ENCODE measurements at regions not wholly inside any gene's neighbourhood (a gene's known extent, or its start where the extent isn't known, plus 50 kb on each side); places are given as distances from the start of the nearest gene placed in this dataset.

DNA sequence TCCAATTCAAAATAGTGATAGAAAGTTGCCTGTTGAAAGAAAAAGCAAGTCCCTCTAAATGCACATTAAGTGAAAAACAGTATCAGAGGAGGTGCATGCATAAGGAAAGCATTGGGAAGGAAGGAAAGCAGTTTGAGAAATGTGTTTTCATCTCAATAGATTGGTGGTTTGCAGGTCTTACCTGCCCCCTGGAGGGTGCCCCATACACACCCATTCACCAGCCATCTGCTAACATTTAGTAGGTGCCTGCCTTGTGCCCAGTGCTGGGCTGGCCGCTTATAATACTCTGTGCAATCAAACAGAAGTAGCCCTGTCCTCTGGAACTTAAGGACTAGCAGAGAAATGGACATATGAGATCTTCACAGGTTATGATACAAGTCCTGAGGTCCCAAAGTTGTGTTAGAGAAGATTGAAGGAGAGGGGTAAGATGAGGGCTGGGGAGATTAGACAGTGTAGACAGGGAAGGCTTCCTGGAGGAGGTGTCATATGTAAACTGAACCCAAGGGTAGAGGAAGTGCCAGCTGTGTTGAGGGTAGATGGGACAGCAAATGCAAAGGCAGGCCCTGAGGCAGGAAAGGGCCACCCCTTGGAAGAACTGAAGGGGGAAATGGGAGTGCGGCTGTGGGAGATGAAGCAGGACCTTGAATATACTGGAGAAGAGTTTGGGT, 184.2 kb downstream of the MN1 start:
- Histone ChIP-seq H3K9me3 (ENCODE audit: control extremely low read depth in 1 of 3, control insufficient read depth in 2 of 3, insufficient read depth in 1 of 3, low read length in 2 of 3) (peaks cover 0 to 3% (median 0%) of the 10 kb centered on the region in 3 donors), H3K4me1 (ENCODE audit: control insufficient read depth in 2 of 2, insufficient read depth in 2 of 2, low read length in 2 of 2) (no peaks in the 10 kb centered on the region), H3K79me2 (ENCODE audit: control insufficient read depth, insufficient read depth, low read length) (no peaks in the 10 kb centered on the region), H3K9ac (ENCODE audit: low read length) (no peak overlapping the region), H3K27me3 (replicated peaks in 1 of 4; ENCODE audit: control extremely low read depth in 1 of 4, control insufficient read depth in 3 of 4, insufficient read depth in 4 of 4, low read length in 3 of 4) (peaks cover 0 to 8% (median 0%) of the 10 kb centered on the region in 4 experiments), H4K20me1 (ENCODE audit: control insufficient read depth, insufficient read depth, low read length, poor library complexity, severe bottlenecking) (no peaks in the 10 kb centered on the region), H3K4me3 (ENCODE audit: control extremely low read depth in 1 of 5, extremely low read depth in 1 of 5, insufficient read depth in 1 of 5, low read depth in 2 of 5, low read length in 4 of 5) (no peak overlapping the region), H3K36me3 (replicated peaks in 1 of 2; ENCODE audit: control extremely low read depth in 1 of 2, control insufficient read depth in 1 of 2, extremely low read depth in 1 of 2, insufficient read depth in 2 of 2, low read length in 1 of 2) (no peaks in the 10 kb centered on the region), H3K4me2 (replicated peaks; ENCODE audit: low read depth, low read length, poor library complexity, severe bottlenecking) (no peak overlapping the region), H2AFZ (ENCODE audit: insufficient read depth, low read depth, low read length, poor library complexity, severe bottlenecking) (no peak overlapping the region), H3K27ac (ENCODE audit: low read length in 2 of 2) (no peak overlapping the region)
- Mint-ChIP-seq H3K4me1 (peaks cover 3% of the 10 kb centered on the region), H3K27ac (no peak overlapping the region), H3K4me3 (no peak overlapping the region), H3K27me3 (peaks cover 28% of the 10 kb centered on the region), H3K9me3 (ENCODE audit: insufficient read depth) (no peaks in the 10 kb centered on the region)
- POLR2A ChIA-PET = no interaction called here
- DNase-seq (no peak), ATAC-seq (ENCODE audit: low read depth) (no peak)
- intact Hi-C loops (cut with micrococcal nuclease) = no loop called here
- CTCF ChIA-PET = no interaction called here
- WGBS (ENCODE audit: insufficient coverage) = 70% methylated on average over 2 of the region's 2 CpGs
- TF ChIP-seq, protein P1, sequence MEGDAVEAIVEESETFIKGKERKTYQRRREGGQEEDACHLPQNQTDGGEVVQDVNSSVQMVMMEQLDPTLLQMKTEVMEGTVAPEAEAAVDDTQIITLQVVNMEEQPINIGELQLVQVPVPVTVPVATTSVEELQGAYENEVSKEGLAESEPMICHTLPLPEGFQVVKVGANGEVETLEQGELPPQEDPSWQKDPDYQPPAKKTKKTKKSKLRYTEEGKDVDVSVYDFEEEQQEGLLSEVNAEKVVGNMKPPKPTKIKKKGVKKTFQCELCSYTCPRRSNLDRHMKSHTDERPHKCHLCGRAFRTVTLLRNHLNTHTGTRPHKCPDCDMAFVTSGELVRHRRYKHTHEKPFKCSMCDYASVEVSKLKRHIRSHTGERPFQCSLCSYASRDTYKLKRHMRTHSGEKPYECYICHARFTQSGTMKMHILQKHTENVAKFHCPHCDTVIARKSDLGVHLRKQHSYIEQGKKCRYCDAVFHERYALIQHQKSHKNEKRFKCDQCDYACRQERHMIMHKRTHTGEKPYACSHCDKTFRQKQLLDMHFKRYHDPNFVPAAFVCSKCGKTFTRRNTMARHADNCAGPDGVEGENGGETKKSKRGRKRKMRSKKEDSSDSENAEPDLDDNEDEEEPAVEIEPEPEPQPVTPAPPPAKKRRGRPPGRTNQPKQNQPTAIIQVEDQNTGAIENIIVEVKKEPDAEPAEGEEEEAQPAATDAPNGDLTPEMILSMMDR (IDR thresholded peaks at IDR 0.05) = no peak
- no peak for TF ChIP-seq EZH2 (IDR thresholded peaks at IDR 0.05; ENCODE audit: borderline replicate concordance, insufficient read depth, low read depth, low read length, poor library complexity, severe bottlenecking)

GRCh38 chr22:27620367-27621154, 181.0 kb downstream of the MN1 start:
- Histone ChIP-seq H3K4me3 (ENCODE audit: control extremely low read depth in 1 of 5, extremely low read depth in 1 of 5, insufficient read depth in 1 of 5, low read depth in 2 of 5, low read length in 4 of 5) (no peak overlapping the region), H3K9me3 (ENCODE audit: control extremely low read depth in 1 of 3, control insufficient read depth in 2 of 3, insufficient read depth in 1 of 3, low read length in 2 of 3) (peaks cover 0 to 3% (median 0%) of the 10 kb centered on the region in 3 donors), H3K36me3 (replicated peaks in 1 of 2; ENCODE audit: control extremely low read depth in 1 of 2, control insufficient read depth in 1 of 2, extremely low read depth in 1 of 2, insufficient read depth in 2 of 2, low read length in 1 of 2) (no peaks in the 10 kb centered on the region), H3K27me3 (replicated peaks in 1 of 4; ENCODE audit: control extremely low read depth in 1 of 4, control insufficient read depth in 3 of 4, insufficient read depth in 4 of 4, low read length in 3 of 4) (no peaks in the 10 kb centered on the region), H3K4me2 (replicated peaks; ENCODE audit: low read depth, low read length, poor library complexity, severe bottlenecking) (no peak overlapping the region), H2AFZ (ENCODE audit: insufficient read depth, low read depth, low read length, poor library complexity, severe bottlenecking) (no peak overlapping the region), H3K4me1 (ENCODE audit: control insufficient read depth in 2 of 2, insufficient read depth in 2 of 2, low read length in 2 of 2) (no peaks in the 10 kb centered on the region), H3K79me2 (ENCODE audit: control insufficient read depth, insufficient read depth, low read length) (no peaks in the 10 kb centered on the region), H4K20me1 (ENCODE audit: control insufficient read depth, insufficient read depth, low read length, poor library complexity, severe bottlenecking) (no peaks in the 10 kb centered on the region), H3K9ac (ENCODE audit: low read length) (no peak overlapping the region), H3K27ac (ENCODE audit: low read length in 2 of 2) (no peak overlapping the region)
- ChIA-PET POLR2A (no interaction called here), CTCF (no interaction called here)
- Mint-ChIP-seq H3K27me3 (peaks cover 8% of the 10 kb centered on the region), H3K4me1 (no peaks in the 10 kb centered on the region), H3K9me3 (ENCODE audit: insufficient read depth) (no peaks in the 10 kb centered on the region), H3K27ac (no peak overlapping the region), H3K4me3 (no peak overlapping the region)
- intact Hi-C loops (cut with micrococcal nuclease) = no loop called here
- WGBS (ENCODE audit: insufficient coverage) = 92% methylated on average over 15 of the region's 15 CpGs
- DNase-seq (no peak), ATAC-seq (ENCODE audit: low read depth) (no peak)
- TF ChIP-seq, protein P1 (IDR thresholded peaks at IDR 0.05) = no peak
- no peak for TF ChIP-seq EZH2 (IDR thresholded peaks at IDR 0.05; ENCODE audit: borderline replicate concordance, insufficient read depth, low read depth, low read length, poor library complexity, severe bottlenecking)
